IMR-90 (cell line): ENCODE measurements at regions not wholly inside any gene's neighbourhood (a gene's known extent, or its start where the extent isn't known, plus 50 kb on each side); places are given as distances from the start of the nearest gene placed in this dataset.

Experiments used
- ATAC-seq: fragments of 200-7000 bp; cut with Tn5 transposase; 2 replicates; pipeline ENCODE4 v1.9.1; 2020; ENCODE audit warnings: low read depth, mild to moderate bottlenecking, moderate library complexity
- BruUV-seq: library from RNA; stranded (reverse); fragments of 400-500 nt; replicated peaks from 2 replicates; lab custom pipeline; 2021; lab: Mats Ljungman, UMichigan
- CTCF ChIA-PET: fragments of 300-600 bp; formaldehyde crosslinking; extraction: SDS; loops from one replicate; lab custom pipeline; 2021; ENCODE audit warnings: antibody characterized with exemption; lab: Yijun Ruan, JAX
- POLR2A ChIA-PET: fragments of 300-600 bp; sonication (Branson Sonifier 250); formaldehyde crosslinking; loops from one replicate; lab custom pipeline; 2022; ENCODE audit warnings: antibody characterized with exemption; ENCODE audit not compliant: unreplicated experiment; lab: Charles Lee
- DNase-seq: peaks from one replicate; pipeline ENCODE4 v3.0.0; 2013
- H2AFZ ChIP-seq: replicated peaks from 2 replicates; pipeline ENCODE3; 2013; ENCODE audit warnings: low read length, mild to moderate bottlenecking; ENCODE audit not compliant: poor library complexity
- H2AK5ac ChIP-seq: 2 replicates; pipeline ENCODE4 v1.6.1; 2013; ENCODE audit warnings: low read depth, low read length, inconsistent platforms
- H2AK9ac ChIP-seq: replicated peaks from 2 replicates; pipeline ENCODE3; 2013; ENCODE audit warnings: mild to moderate bottlenecking, low read depth, low read length, moderate library complexity; ENCODE audit not compliant: poor library complexity
- H2BK120ac ChIP-seq: 2 replicates; pipeline ENCODE4 v1.6.1; 2013; ENCODE audit warnings: low read depth, low read length, inconsistent platforms
- H2BK15ac ChIP-seq: 3 replicates; pipeline ENCODE4 v1.6.1; 2013; ENCODE audit warnings: low read depth, low read length, inconsistent platforms
- H2BK20ac ChIP-seq: 2 replicates; pipeline ENCODE4 v1.6.1; 2013; ENCODE audit warnings: low read depth, mild to moderate bottlenecking, inconsistent platforms, low read length, moderate library complexity
- H2BK5ac ChIP-seq: 2 replicates; pipeline ENCODE4 v1.6.1; 2013; ENCODE audit warnings: mild to moderate bottlenecking, low read depth, low read length, inconsistent platforms; ENCODE audit not compliant: poor library complexity, severe bottlenecking
- H3K14ac ChIP-seq: replicated peaks from 2 replicates; pipeline ENCODE4 v1.6.1; 2013; ENCODE audit warnings: low read depth, low read length, inconsistent platforms
- H3K18ac ChIP-seq: 2 replicates; pipeline ENCODE4 v1.6.1; 2013; ENCODE audit warnings: low read depth, low read length, control low read depth
- H3K23ac ChIP-seq: 2 replicates; pipeline ENCODE4 v1.6.1; 2013; ENCODE audit warnings: low read depth, low read length, inconsistent platforms
- H3K27ac ChIP-seq: 2 replicates; pipeline ENCODE4 v1.5.1; 2013; ENCODE audit warnings: mild to moderate bottlenecking, control low read depth, low read length; ENCODE audit not compliant: insufficient read depth
- H3K27me3 ChIP-seq: 2 replicates; pipeline ENCODE4 v1.6.1; 2013; ENCODE audit warnings: low read length; ENCODE audit not compliant: control insufficient read depth, insufficient read depth
- H3K36me3 ChIP-seq: 2 replicates; pipeline ENCODE4 v1.6.1; 2013; ENCODE audit warnings: low read length, mixed read lengths; ENCODE audit not compliant: control insufficient read depth, insufficient read depth
- H3K4ac ChIP-seq: 2 replicates; pipeline ENCODE4 v1.6.1; 2013; ENCODE audit warnings: low read depth, low read length, inconsistent platforms
- H3K4me1 ChIP-seq: 2 replicates; pipeline ENCODE4 v1.6.1; 2013; ENCODE audit warnings: low read length, mixed read lengths; ENCODE audit not compliant: control insufficient read depth, insufficient read depth
- H3K4me2 ChIP-seq: 2 replicates; pipeline ENCODE4 v1.6.1; 2013; ENCODE audit warnings: low read depth, mild to moderate bottlenecking, control low read depth, low read length, moderate library complexity
- H3K4me3 ChIP-seq: 2 replicates; pipeline ENCODE4 v1.5.1; 2013; ENCODE audit warnings: low read depth, mild to moderate bottlenecking, control low read depth, low read length, moderate library complexity; ENCODE audit not compliant: insufficient read depth
- H3K56ac ChIP-seq: 2 replicates; pipeline ENCODE4 v1.6.1; 2013; ENCODE audit warnings: low read length, inconsistent platforms; ENCODE audit not compliant: insufficient read depth; ENCODE audit errors: extremely low read depth
- H3K79me1 ChIP-seq, 2 experiments: 2 replicates each; pipeline ENCODE4 v1.6.1; 2013; ENCODE audit warnings: low read length in 2 of 2, inconsistent platforms in 1 of 2, low read depth in 1 of 2
- H3K9ac ChIP-seq: 2 replicates; pipeline ENCODE4 v1.6.1; 2013; ENCODE audit warnings: low read depth, low read length, control low read depth
- H3K9me1 ChIP-seq: 2 replicates; pipeline ENCODE4 v1.6.1; 2013; ENCODE audit warnings: low read length, inconsistent platforms; ENCODE audit not compliant: insufficient read depth
- H3K9me3 ChIP-seq: 2 replicates; pipeline ENCODE4 v1.6.1; 2013; ENCODE audit warnings: low read length; ENCODE audit not compliant: control insufficient read depth, insufficient read depth
- H4K20me1 ChIP-seq: 2 replicates; pipeline ENCODE4 v1.6.1; 2013; ENCODE audit warnings: low read length, inconsistent platforms; ENCODE audit not compliant: insufficient read depth
- H4K5ac ChIP-seq: 2 replicates; pipeline ENCODE4 v1.6.1; 2013; ENCODE audit warnings: mild to moderate bottlenecking, low read depth, low read length, control low read depth
- H4K8ac ChIP-seq, 2 experiments: 2 replicates each; pipeline ENCODE4 v1.6.1; 2013; ENCODE audit warnings: low read depth in 2 of 2, low read length in 2 of 2, control low read depth in 1 of 2, inconsistent platforms in 1 of 2
- H4K91ac ChIP-seq: 2 replicates; pipeline ENCODE4 v1.6.1; 2013; ENCODE audit warnings: low read depth, low read length, inconsistent platforms; ENCODE audit not compliant: insufficient read depth
- BHLHE40 ChIP-seq: fragments of 150-350 bp; IDR thresholded peaks from 2 replicates; pipeline ENCODE4 v1.6.1; 2016; ENCODE audit warnings: mild to moderate bottlenecking, low read depth, low read length
- CEBPB ChIP-seq: IDR thresholded peaks from 2 replicates; pipeline ENCODE4 v1.6.1; 2012; ENCODE audit warnings: low read depth, low read length, improper control_type of control experiment
- CHD1 ChIP-seq: IDR thresholded peaks from 2 replicates; pipeline ENCODE4 v1.6.1; 2012; ENCODE audit warnings: low read depth, low read length, improper control_type of control experiment
- FOS ChIP-seq: fragments of 150-350 bp; IDR thresholded peaks from 2 replicates; pipeline ENCODE4 v1.6.1; 2016; ENCODE audit warnings: low read depth, low read length
- MAFK ChIP-seq: IDR thresholded peaks from 2 replicates; pipeline ENCODE4 v1.6.1; 2012; ENCODE audit warnings: low read depth, low read length, improper control_type of control experiment
- MAZ ChIP-seq: IDR thresholded peaks from 2 replicates; pipeline ENCODE4 v1.6.1; 2012; ENCODE audit warnings: low read depth, mild to moderate bottlenecking, low read length, improper control_type of control experiment, moderate library complexity, borderline replicate concordance
- MXI1 ChIP-seq: IDR thresholded peaks from 2 replicates; pipeline ENCODE4 v1.6.1; 2012; ENCODE audit warnings: low read depth, mild to moderate bottlenecking, low read length, moderate library complexity, borderline replicate concordance
- NFE2L2 ChIP-seq: fragments of 150-350 bp; IDR thresholded peaks from 2 replicates; pipeline ENCODE4 v1.6.1; 2016; ENCODE audit warnings: low read depth, mild to moderate bottlenecking, low read length
- POLR2A ChIP-seq: IDR thresholded peaks from 2 replicates; pipeline ENCODE4 v1.6.1; 2012; ENCODE audit warnings: mild to moderate bottlenecking, low read depth, low read length
- RAD21 ChIP-seq: IDR thresholded peaks from 2 replicates; pipeline ENCODE4 v1.6.1; 2012; ENCODE audit warnings: low read length, improper control_type of control experiment
- RCOR1 ChIP-seq: IDR thresholded peaks from 2 replicates; pipeline ENCODE4 v1.6.1; 2012; ENCODE audit warnings: mild to moderate bottlenecking, low read length, improper control_type of control experiment; ENCODE audit not compliant: insufficient replicate concordance
- RFX5 ChIP-seq: IDR thresholded peaks from 2 replicates; pipeline ENCODE4 v1.8.0; 2012; ENCODE audit warnings: low read depth, mild to moderate bottlenecking, low read length, moderate library complexity
- SMC3 ChIP-seq: fragments of 150-350 bp; IDR thresholded peaks from 2 replicates; pipeline ENCODE4 v1.6.1; 2016; ENCODE audit warnings: low read depth, mild to moderate bottlenecking, antibody characterized with exemption, low read length, moderate library complexity
- WGBS, 2 experiments: methylation state at CpG; one replicate each; pipeline versions ENCODE4 v1.1.5 to v1.1.7; 2013; ENCODE audit warnings: missing lambda C conversion rate in 2 of 2; ENCODE audit not compliant: insufficient read length in 1 of 2; ENCODE audit errors: extremely low coverage in 2 of 2; 5-methylcytosine and 5-hydroxymethylcytosine counted together
- dilution Hi-C: fragments of 300-500 bp; cut with HindIII; formaldehyde crosslinking; loops from one replicate; pipeline ENCODE4 v1.14.3; 2018; ENCODE audit warnings: low sequenced_read_pairs; ENCODE audit not compliant: unreplicated experiment
- in situ Hi-C: fragments of 300-500 bp; cut with MboI; formaldehyde crosslinking; loops from 3 replicates; pipeline ENCODE4 v1.14.3; 2019; ENCODE audit warnings: low sequenced_read_pairs, inconsistent platforms, mixed read lengths
- intact Hi-C: fragments of 100-400 bp; cut with micrococcal nuclease; formaldehyde crosslinking; loops from 2 replicates; pipeline ENCODE4 v1.10.0; 2022
- TF ChIP-seq, protein P1 (sequence below): fragments of 150-350 bp; IDR thresholded peaks from 2 replicates; pipeline ENCODE4 v1.6.1; 2016; ENCODE audit warnings: low read depth, mild to moderate bottlenecking, low read length, moderate library complexity, borderline replicate concordance
- TF ChIP-seq, protein P2 (sequence below): conservative IDR thresholded peaks from 2 replicates; pipeline ENCODE4 v1.5.1; 2012; ENCODE audit warnings: mild to moderate bottlenecking, low read depth, low read length, improper control_type of control experiment
- TF ChIP-seq, protein P3 (sequence below): fragments of 150-350 bp; IDR thresholded peaks from 2 replicates; pipeline ENCODE4 v1.6.1; 2017; ENCODE audit warnings: mild to moderate bottlenecking, antibody characterized with exemption, low read length, low read depth

DNA sequence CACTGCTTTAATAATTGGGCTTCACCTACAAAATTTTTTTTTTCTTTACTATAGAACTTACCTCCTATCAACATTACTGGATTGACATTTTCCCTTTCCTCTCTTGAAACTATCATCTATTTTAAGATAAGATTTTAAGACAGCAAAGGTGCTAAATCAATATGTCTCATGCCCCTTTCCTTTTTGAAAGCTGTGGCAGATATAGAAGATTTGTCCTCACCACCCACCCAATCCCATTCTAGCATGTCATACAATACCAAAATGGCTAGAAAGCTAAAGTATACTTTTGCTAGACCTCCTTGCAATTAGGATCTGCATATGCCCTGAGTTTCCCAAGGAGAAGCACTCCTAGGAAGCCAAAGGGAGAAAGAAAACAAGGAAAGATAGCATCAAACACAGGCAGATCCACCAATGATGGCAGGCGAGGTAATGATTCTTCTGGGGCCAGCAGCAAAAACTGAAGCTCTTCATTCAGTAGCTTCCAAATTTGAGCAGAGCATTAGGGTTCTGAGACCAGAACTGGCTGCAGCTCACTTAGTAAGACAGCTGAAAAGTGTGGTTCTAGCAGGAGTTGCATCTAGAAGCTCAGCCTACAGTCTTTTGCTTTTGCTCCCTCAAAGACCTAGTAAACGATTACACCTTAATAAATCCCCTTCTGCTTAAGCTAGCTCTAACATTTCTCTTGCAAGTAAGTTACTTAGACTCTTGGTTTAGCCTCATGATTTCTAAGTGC, 242.1 kb downstream of the ZEB2 start:
- Histone ChIP-seq H3K4me1 (peaks cover 2% of the 10 kb centered on the region; the same call in 1 of the 2 replicates), H4K20me1 (no peaks in the 10 kb centered on the region), H2AK9ac (no peak overlapping the region), H3K23ac (no peak overlapping the region), H4K8ac (no peak overlapping the region), H3K36me3 (no peaks in the 10 kb centered on the region), H3K27ac (no peak overlapping the region), H3K27me3 (no peaks in the 10 kb centered on the region), H4K91ac (no peak overlapping the region), H3K14ac (no peak overlapping the region), H2BK20ac (no peak overlapping the region), H2BK15ac (no peak overlapping the region), H2AK5ac (no peak overlapping the region), H3K4me2 (no peak overlapping the region), H3K4me3 (no peak overlapping the region), H2BK5ac (no peak overlapping the region), H3K4ac (no peak overlapping the region), H2AFZ (no peak overlapping the region), H3K9me1 (no peaks in the 10 kb centered on the region), H3K18ac (no peak overlapping the region), H3K79me1 (peaks cover 0 to 1% of the 10 kb centered on the region in 2 experiments; a peak in 2 of 4 replicates), H2BK120ac (no peak overlapping the region), H3K9me3 (no peaks in the 10 kb centered on the region), H3K9ac (no peak overlapping the region), H4K5ac (no peak overlapping the region), H3K56ac (no peak overlapping the region)
- dilution Hi-C loops: no loop called here
- ChIA-PET CTCF (no interaction called here), POLR2A (no interaction called here)
- BruUV-seq: no TSS peak
- intact Hi-C loops: no loop called here
- in situ Hi-C loops: no loop called here
- ATAC-seq (no peak), DNase-seq (no peak)
- no peak for TF ChIP-seq CHD1
- TF ChIP-seq POLR2A: no peak
- TF ChIP-seq RCOR1: no peak
- TF ChIP-seq BHLHE40: no peak
- no peak for TF ChIP-seq MAFK
- TF ChIP-seq FOS: no peak
- TF ChIP-seq CEBPB: no peak
- no peak for TF ChIP-seq RFX5
- TF ChIP-seq MAZ: no peak
- TF ChIP-seq, protein P1, sequence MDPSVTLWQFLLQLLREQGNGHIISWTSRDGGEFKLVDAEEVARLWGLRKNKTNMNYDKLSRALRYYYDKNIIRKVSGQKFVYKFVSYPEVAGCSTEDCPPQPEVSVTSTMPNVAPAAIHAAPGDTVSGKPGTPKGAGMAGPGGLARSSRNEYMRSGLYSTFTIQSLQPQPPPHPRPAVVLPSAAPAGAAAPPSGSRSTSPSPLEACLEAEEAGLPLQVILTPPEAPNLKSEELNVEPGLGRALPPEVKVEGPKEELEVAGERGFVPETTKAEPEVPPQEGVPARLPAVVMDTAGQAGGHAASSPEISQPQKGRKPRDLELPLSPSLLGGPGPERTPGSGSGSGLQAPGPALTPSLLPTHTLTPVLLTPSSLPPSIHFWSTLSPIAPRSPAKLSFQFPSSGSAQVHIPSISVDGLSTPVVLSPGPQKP: no peak
- TF ChIP-seq RAD21: no peak
- TF ChIP-seq NFE2L2: no peak
- TF ChIP-seq, protein P2, sequence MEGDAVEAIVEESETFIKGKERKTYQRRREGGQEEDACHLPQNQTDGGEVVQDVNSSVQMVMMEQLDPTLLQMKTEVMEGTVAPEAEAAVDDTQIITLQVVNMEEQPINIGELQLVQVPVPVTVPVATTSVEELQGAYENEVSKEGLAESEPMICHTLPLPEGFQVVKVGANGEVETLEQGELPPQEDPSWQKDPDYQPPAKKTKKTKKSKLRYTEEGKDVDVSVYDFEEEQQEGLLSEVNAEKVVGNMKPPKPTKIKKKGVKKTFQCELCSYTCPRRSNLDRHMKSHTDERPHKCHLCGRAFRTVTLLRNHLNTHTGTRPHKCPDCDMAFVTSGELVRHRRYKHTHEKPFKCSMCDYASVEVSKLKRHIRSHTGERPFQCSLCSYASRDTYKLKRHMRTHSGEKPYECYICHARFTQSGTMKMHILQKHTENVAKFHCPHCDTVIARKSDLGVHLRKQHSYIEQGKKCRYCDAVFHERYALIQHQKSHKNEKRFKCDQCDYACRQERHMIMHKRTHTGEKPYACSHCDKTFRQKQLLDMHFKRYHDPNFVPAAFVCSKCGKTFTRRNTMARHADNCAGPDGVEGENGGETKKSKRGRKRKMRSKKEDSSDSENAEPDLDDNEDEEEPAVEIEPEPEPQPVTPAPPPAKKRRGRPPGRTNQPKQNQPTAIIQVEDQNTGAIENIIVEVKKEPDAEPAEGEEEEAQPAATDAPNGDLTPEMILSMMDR: no peak
- TF ChIP-seq, protein P3, sequence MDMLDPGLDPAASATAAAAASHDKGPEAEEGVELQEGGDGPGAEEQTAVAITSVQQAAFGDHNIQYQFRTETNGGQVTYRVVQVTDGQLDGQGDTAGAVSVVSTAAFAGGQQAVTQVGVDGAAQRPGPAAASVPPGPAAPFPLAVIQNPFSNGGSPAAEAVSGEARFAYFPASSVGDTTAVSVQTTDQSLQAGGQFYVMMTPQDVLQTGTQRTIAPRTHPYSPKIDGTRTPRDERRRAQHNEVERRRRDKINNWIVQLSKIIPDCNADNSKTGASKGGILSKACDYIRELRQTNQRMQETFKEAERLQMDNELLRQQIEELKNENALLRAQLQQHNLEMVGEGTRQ: no peak
- no peak for TF ChIP-seq MXI1
- no peak for TF ChIP-seq SMC3
- 100% methylated on average over 1 of the region's 2 CpGs; no CpG with 5 or more reads in 1 of the 2 experiments for WGBS, 2 experiments
